ENCODE measurements at regions not wholly inside any gene's neighbourhood (a gene's known extent, or its start where the extent isn't known, plus 50 kb on each side); places are given as distances from the start of the nearest gene placed in this dataset.
"Not testable (repeated sequence)": the region's sequence is repeated elsewhere in the genome, so short reads cannot be mapped to it uniquely, and the experiment has no call there.

DNA sequence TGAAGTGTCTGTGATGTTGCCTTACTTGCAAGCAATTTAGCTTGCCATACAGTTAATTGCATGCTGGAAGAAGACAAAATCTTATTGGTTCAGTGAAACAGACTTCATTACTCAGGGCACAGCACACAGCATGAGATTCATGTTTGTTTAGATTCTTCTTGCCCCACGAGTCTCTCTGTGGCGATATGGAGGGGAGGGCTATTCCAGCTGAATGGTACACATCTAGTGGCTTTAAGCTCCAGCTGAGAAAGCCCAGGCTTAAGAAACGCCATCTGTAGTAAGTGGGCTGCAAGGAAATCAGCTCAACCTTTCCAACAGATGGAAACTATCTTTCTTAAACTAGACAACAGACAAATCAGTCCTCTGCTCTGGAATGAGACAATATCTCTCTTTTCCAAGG is 1022.0 kb downstream of the NCAM2 start:
- no peak for DNase-seq (ENCODE audit: low read depth)

- not testable (repeated sequence) for DNase-seq (ENCODE audit: low read depth)
These were observed 1025.7 kb downstream of the NCAM2 start for GRCh38 chr21:22023896-22024295.

DNA sequence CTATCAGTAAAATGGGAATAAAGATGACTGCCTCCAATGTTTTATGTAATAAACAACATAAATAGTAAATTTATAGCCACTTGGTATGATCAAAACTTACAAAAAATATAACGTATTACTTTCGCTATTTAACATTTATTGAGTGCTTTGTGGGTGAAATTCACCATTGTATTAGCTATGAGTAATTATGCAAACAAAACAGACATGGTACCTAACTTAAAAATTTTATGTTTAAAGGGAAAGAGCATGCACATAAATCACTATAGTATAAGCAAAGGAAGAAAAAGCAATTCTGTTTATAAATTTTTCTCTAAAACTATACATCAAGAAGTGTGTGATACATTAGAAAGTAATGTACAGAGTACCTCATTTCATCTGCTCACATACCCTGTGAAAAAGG is 1046.2 kb downstream of the NCAM2 start:
- no peak for DNase-seq (ENCODE audit: low read depth)

DNA sequence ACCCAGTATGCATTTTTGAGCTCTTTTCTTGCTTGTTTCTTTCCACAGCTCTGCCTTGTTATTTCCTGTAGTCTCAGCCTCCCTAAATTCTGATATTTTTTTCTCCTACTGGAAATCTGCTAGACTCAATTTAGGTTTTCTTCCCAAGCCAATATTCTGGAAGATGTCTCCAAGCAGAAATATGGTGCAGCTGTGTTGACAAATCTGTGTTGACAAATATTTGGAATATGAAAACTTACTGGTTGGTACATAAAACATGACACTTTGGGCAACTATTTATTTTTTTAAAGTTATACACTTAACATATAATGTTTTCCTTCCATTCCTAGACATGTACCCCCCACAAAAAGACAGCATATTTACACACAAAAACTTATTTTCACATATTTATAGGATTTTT is 1048.4 kb downstream of the NCAM2 start:
- no peak for DNase-seq (ENCODE audit: low read depth)

DNA sequence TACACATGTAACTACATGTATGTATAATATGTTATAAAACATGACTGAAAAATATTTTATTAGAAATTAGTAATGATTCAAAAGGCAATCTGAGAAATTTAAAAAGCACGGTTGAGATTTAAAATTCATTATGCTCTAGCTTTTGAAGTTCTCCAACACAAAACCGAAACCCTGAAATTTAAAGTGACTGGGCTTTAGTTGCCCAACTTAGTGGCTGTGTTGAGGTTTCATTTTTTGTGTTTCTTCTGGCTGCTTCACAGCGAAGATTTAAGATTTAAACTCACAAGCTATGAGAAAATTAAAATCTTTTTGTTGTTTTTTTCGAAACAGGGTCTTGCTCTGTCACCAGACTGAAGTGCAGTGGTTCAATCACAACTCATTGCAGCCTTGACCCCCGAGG is 1058.7 kb downstream of the NCAM2 start:
- DNase-seq (ENCODE audit: low read depth): no peak

GRCh38 chr21:22062472-22063139 is 1064.4 kb downstream of the NCAM2 start:
- no peak for DNase-seq (ENCODE audit: low read depth)

DNA sequence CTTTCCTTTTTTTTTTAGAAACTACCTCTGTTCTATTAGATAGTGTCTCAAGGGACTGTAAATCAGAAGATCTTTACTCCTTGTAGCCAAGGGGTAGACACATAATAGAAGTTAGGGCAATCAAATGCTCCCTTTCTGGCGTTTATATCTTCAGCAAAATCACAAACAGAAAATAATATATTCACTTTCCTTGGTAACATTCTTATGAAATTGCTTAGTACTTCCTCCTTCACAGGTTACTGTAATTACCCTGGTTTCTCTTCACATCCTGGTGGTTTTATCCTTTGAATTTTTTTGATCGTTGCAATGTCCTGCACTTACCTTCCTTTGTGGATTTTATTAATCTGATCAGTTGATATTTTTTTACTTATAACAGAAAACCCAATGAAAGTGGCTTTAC is 1064.9 kb downstream of the NCAM2 start:
- DNase-seq (ENCODE audit: low read depth): no peak

DNA sequence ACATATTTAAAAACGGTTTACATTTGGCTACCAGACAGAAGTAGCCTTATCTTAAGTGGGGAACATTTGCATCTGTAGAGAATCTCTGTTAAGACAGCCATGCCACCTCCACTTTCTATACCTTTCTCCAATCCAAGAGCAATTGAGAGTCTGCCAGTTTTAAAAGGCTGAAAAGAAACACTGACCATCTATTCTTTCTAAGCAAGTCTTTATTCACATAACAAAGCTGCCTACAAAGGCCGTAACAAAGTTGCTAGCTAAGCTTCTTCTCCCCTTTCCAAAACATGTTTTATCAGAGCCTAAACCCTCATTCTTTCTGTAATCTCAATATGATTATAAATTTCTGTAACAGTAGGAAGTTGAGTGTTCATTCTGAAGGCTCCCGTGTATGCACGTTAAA is 1078.3 kb downstream of the NCAM2 start:
- no peak for DNase-seq (ENCODE audit: low read depth)

GRCh38 chr21:22083899-22084298 is 1085.7 kb downstream of the NCAM2 start:
- no peak for DNase-seq (ENCODE audit: low read depth)

GRCh38 chr21:22096314-22096713 is 1098.1 kb downstream of the NCAM2 start:
- DNase-seq (ENCODE audit: low read depth): no peak

DNA sequence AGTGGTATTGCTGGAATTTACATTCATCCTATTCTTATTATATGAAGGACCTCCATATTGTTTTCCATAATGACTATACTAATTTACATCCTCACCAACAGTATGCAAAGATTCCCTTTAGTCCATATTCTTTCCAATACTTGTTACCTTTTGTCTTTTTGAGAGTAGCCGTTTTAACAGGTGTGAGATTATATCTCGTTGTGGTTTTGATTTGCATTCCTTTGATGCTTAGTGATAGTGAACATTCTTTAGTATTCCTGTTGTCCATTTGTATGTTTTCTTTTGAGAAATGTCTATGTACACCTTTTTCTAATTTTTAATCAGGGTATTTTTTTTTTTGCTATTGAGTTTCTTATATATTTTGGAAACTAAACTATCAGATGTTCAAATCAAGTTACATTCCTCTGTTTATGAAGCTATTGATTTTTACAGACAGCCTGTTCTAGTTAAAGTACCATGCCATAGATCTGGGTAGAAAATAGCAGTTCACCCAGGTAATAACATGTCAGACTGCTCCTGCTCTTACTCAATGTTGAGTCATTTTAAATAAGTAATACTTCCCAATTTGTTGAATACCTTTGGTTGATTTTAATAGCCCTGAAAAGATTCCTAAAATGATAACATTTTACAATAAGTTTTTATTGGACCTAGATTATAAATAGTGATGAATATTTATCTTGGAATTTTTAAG is 1108.7 kb downstream of the NCAM2 start:
- no peak for DNase-seq (ENCODE audit: low read depth)

DNA sequence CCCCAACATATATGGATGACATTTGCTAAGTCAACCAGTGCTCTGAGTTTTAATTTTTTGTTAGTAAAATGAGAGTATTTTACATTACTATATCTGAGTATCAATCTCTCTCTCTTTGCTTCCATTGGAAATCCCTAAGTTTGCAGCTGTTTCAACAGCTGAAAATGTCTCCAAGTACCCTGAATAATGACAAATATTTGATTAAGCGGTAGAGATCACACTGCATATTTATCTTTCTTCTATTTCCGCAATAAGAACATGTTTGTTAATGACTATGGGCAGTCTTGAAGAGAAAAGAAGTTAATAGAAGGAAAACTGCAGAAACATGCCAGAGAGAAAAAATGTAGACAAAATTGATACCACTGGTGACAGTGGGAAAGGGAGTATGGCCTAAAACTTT is 1117.5 kb downstream of the NCAM2 start:
- no peak for DNase-seq (ENCODE audit: low read depth)

- DNase-seq (ENCODE audit: low read depth): no peak
These were observed 1122.5 kb downstream of the NCAM2 start for GRCh38 chr21:22120616-22121266.

- no peak for DNase-seq (ENCODE audit: low read depth)
These were observed 1127.4 kb downstream of the NCAM2 start for GRCh38 chr21:22125581-22125980.

DNA sequence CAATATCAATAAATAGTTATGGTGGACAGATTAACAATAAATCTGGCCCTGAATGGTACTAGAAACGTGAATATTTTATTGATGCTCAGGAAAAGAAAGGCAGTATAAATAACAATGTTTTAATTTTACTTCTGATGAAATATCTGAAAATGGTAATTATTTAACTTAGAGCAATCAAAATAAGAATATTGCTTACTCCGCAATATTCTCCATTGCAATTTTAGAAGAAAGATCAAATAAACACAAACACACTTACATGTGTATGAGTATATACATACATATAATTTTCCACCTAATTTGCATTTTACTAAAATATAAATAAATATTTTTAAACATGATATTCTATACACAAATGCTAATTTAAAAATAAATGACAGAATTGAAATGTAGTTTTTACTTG is 1130.5 kb downstream of the NCAM2 start:
- no peak for DNase-seq (ENCODE audit: low read depth)

DNA sequence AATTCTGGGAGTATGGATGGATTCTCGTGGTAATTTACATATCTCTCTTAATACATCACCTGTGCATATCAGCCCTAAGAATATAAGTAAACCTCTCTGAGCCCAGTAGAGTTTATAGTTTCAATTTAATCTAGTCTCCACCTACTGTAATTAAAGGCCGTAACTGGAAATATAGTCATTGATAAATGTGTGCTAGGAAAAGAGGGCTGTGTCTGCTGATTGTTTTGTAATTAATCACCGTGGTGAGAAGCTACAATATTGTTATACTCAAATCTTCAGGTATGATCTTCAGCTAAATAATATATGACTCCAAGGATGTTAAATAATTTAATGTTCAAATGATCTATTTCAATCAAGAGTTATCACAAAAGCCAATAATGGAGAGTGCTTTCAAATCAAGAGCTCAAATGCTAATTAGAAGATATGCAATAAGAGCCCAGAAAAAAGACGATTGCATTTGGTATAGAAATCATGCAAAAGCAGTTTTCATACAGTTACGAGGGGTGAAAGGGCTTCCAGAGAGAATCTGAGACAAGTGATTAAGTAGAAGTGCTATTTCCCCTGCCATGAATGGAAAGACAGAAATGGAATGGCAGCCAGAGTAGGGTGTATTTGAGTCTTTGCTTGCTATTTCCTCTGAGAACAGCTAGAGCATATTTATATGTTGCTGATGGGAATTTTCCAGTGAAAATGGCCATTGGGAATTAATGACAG is 1134.3 kb downstream of the NCAM2 start:
- no peak for DNase-seq (ENCODE audit: low read depth)

DNA sequence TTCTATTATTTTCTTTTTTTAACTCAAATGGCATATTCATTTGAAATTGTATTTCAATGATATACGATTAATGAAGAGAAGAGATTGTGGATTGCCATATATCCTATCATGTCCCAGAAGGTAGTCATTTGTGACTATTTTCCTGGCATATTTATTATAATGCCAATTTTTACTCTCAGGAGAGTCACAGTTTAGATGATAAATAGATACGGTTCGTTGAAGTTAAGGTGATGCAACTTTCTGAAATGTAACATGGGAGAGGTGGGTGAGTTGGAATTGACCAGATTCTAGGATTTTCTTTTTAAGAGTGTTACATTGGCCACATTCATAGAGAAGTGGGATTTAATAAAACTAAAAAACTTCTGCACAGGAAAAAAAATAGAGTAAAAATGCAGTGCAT is 1138.5 kb downstream of the NCAM2 start:
- no peak for DNase-seq (ENCODE audit: low read depth)

- no peak for DNase-seq (ENCODE audit: low read depth)
These were observed 1140.2 kb downstream of the NCAM2 start for GRCh38 chr21:22138297-22139016.

DNA sequence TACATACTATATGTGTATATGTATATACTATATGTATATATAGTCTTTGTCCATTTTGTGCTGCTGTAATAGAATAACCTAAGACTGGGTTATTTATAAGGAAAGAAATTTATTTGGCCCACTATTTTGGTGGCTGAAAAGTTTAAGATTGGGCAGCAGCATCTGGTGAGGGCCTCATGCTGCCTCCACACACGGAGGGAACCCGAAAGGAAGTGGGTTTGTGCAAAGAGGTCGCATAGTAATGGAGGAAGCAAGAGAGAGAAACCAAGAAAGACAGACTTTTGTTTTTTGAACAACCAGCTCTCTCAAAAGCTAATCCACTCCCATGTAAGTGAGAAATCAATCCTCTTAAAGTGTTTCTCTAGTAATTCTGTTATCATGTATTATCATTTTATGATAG is 1147.3 kb downstream of the NCAM2 start:
- no peak for DNase-seq (ENCODE audit: low read depth)

DNA sequence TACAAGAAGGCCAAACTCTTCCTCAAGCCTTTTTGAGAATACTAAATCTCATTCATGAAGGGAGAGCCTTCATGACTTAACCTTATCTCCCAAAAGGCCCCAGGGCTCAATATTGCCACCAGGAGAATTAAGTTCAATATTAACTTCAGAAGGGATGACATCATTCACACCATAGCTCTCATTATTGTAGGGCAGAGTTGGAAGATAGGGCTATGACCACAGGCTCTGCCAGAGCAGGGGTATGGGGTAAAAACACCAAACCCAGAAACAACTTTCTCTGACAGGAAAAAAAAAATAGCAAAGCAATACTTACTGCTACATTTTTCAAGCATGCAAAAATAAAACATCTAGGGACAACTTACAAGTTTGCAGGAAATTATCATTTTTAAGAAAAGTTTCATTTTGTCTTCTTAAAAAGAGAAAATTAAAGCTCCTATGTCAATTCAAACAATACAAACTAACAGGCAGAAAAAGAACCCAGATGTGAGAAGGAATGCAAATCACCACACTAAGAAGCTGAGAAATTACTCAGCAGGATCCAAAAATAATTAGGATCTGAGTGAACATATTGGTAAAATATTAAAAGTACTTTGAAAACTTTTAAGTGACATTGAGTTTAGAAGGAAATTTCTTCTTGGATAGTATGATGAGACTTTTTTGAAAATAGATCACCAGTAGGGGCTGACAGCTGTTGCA is 1156.5 kb downstream of the NCAM2 start:
- DNase-seq (ENCODE audit: low read depth): no peak

GRCh38 chr21:22164912-22165311 is 1166.7 kb downstream of the NCAM2 start:
- no peak for DNase-seq (ENCODE audit: low read depth)

DNA sequence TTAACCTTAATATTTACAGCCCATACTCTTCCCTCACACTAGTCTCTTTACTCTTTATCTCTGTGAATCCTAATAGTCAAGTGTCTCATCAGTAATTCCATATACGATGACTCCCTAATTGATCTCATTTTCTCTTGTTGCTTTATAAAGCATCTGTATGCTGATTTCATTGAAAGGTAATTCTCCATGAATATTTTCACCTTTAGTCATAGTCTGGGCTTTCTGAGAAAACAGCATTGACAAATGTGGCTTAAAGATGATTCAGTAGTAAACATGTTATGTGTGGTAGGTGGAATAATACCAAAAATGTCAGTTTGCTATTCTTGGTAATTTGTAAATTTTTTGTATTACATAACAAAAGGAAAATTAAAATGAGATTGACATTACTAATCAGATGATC is 1176.5 kb downstream of the NCAM2 start:
- no peak for DNase-seq (ENCODE audit: low read depth)
